Loucy (cell line): ENCODE measurements at regions not wholly inside any gene's neighbourhood (a gene's known extent, or its start where the extent isn't known, plus 50 kb on each side); places are given as distances from the start of the nearest gene placed in this dataset.

Experiments used
- H2AFZ ChIP-seq: fragments of 200-600 bp; sonication (generic); 2 replicates; pipeline ENCODE4 v1.6.0; 2016; ENCODE audit warnings: antibody characterized with exemption, mild to moderate bottlenecking, low read length, moderate library complexity
- H3F3A ChIP-seq: fragments of 200-600 bp; 2 replicates; pipeline ENCODE4 v1.6.0; 2016; ENCODE audit warnings: antibody characterized with exemption, low read depth, mild to moderate bottlenecking
- H3K27me3 ChIP-seq: fragments of 200-600 bp; sonication (generic); 2 replicates; pipeline ENCODE4 v1.6.1; 2014; ENCODE audit warnings: low read length, mild to moderate bottlenecking; ENCODE audit not compliant: insufficient read depth, poor library complexity, severe bottlenecking
- H3K36me3 ChIP-seq: fragments of 200-600 bp; sonication (generic); 2 replicates; pipeline ENCODE4 v1.6.1; 2016; ENCODE audit warnings: low read length; ENCODE audit not compliant: insufficient read depth
- H3K4me1 ChIP-seq: fragments of 200-600 bp; sonication (generic); 2 replicates; pipeline ENCODE4 v1.5.1; 2014; ENCODE audit warnings: low read length, mild to moderate bottlenecking; ENCODE audit not compliant: insufficient read depth, poor library complexity, severe bottlenecking
- H3K4me2 ChIP-seq: fragments of 200-600 bp; sonication (generic); 2 replicates; pipeline ENCODE4 v1.6.0; 2014; ENCODE audit warnings: antibody characterized with exemption, low read length, low read depth, mild to moderate bottlenecking; ENCODE audit not compliant: poor library complexity, severe bottlenecking
- H3K4me3 ChIP-seq: fragments of 200-600 bp; sonication (generic); 2 replicates; pipeline ENCODE4 v1.5.1; 2014; ENCODE audit warnings: low read length, mild to moderate bottlenecking, mixed read lengths; ENCODE audit not compliant: poor library complexity, severe bottlenecking
- H3K79me2 ChIP-seq: fragments of 200-600 bp; sonication (generic); 2 replicates; pipeline ENCODE4 v1.6.1; 2014; ENCODE audit warnings: low read length; ENCODE audit not compliant: insufficient read depth
- H3K9ac ChIP-seq: fragments of 200-600 bp; sonication (generic); 2 replicates; pipeline ENCODE4 v1.6.0; 2014; ENCODE audit warnings: mild to moderate bottlenecking, low read depth, low read length, moderate library complexity; ENCODE audit not compliant: poor library complexity, severe bottlenecking
- H3K9me2 ChIP-seq: fragments of 200-600 bp; sonication (generic); replicated peaks from 2 replicates; pipeline ENCODE4 v1.6.1; 2016; ENCODE audit warnings: low read depth, low read length, mixed read lengths
- H3K9me3 ChIP-seq: fragments of 200-600 bp; sonication (generic); 2 replicates; pipeline ENCODE4 v1.6.1; 2014; ENCODE audit warnings: mild to moderate bottlenecking, antibody characterized with exemption, low read length, low read depth; ENCODE audit not compliant: insufficient read depth
- H4K20me1 ChIP-seq: fragments of 200-600 bp; sonication (generic); 2 replicates; pipeline ENCODE4 v1.6.0; 2014; ENCODE audit warnings: antibody characterized with exemption, low read length, mild to moderate bottlenecking; ENCODE audit not compliant: insufficient read depth, poor library complexity, severe bottlenecking
- EZH2phosphoT487 ChIP-seq: fragments of 200-600 bp; IDR thresholded peaks from 2 replicates; pipeline ENCODE4 v1.6.1; 2018; ENCODE audit warnings: antibody characterized with exemption, mild to moderate bottlenecking, moderate library complexity, borderline replicate concordance
- TF ChIP-seq, protein P1 (sequence below): fragments of 200-600 bp; sonication (generic); conservative IDR thresholded peaks from 2 replicates; pipeline ENCODE4 v1.5.1; 2014; ENCODE audit warnings: mild to moderate bottlenecking, antibody characterized with exemption, low read length

DNA sequence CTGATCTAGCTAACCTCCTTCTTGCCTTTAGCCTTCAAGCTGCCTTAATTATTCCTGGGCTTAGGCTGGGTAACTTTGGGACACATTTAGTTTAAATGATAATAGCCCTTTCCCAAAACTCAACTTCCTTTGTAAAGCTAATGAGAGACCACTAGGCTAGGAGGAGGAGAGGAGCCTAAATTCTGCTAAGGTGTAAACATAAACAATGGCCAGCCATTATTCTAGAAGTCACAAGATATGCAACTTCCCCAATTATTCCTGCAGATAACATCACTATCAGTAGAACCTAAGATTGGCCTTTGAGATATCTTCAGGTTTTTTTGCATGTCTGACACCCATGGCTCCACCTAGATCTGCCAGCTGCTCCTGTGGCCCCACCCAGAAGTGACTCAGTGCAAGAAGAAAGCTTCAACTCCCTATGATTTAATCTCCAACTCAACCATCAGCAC is 131.2 kb upstream of the FAM20A start:
- no peaks in the 10 kb centered on the region for H3F3A ChIP-seq
- H4K20me1 ChIP-seq = no peaks in the 10 kb centered on the region
- H3K9ac ChIP-seq = no peak overlapping the region
- H3K4me2 ChIP-seq = no peak overlapping the region
- H3K36me3 ChIP-seq = no peaks in the 10 kb centered on the region
- H3K27me3 ChIP-seq = no peaks in the 10 kb centered on the region
- H3K9me3 ChIP-seq = no peaks in the 10 kb centered on the region
- TF ChIP-seq EZH2phosphoT487 = no peak
- TF ChIP-seq, protein P1, sequence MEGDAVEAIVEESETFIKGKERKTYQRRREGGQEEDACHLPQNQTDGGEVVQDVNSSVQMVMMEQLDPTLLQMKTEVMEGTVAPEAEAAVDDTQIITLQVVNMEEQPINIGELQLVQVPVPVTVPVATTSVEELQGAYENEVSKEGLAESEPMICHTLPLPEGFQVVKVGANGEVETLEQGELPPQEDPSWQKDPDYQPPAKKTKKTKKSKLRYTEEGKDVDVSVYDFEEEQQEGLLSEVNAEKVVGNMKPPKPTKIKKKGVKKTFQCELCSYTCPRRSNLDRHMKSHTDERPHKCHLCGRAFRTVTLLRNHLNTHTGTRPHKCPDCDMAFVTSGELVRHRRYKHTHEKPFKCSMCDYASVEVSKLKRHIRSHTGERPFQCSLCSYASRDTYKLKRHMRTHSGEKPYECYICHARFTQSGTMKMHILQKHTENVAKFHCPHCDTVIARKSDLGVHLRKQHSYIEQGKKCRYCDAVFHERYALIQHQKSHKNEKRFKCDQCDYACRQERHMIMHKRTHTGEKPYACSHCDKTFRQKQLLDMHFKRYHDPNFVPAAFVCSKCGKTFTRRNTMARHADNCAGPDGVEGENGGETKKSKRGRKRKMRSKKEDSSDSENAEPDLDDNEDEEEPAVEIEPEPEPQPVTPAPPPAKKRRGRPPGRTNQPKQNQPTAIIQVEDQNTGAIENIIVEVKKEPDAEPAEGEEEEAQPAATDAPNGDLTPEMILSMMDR = no peak
- H3K9me2 ChIP-seq = no peaks in the 10 kb centered on the region
- H2AFZ ChIP-seq = no peak overlapping the region
- no peaks in the 10 kb centered on the region for H3K79me2 ChIP-seq
- no peaks in the 10 kb centered on the region for H3K4me1 ChIP-seq
- H3K4me3 ChIP-seq = no peak overlapping the region

DNA sequence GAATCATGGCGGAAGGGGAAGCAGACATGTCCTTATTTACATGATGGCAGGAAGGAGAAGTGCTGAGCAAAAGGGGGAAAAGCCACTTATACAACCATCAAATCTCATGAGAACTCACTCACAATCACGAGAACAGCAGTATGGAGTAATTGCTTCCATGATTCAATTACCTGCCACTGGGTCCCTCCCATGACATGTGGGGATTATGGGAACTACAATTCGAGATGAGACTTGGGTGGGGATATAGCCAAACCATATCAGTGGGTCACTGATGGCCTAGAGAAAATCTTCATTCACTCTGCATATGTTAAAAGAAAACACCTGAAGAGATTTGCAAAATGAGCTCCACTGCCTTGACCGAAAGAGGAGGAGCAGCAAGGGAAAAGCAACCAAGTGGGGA is 130.3 kb upstream of the FAM20A start:
- H4K20me1 ChIP-seq = no peaks in the 10 kb centered on the region
- no peak overlapping the region for H3K9ac ChIP-seq
- H3K4me1 ChIP-seq = no peaks in the 10 kb centered on the region
- no peak overlapping the region for H3K4me2 ChIP-seq
- H3K9me2 ChIP-seq = no peaks in the 10 kb centered on the region
- TF ChIP-seq EZH2phosphoT487 = no peak
- TF ChIP-seq, protein P1 = no peak
- no peaks in the 10 kb centered on the region for H3K36me3 ChIP-seq
- no peaks in the 10 kb centered on the region for H3K79me2 ChIP-seq
- H3K9me3 ChIP-seq = no peaks in the 10 kb centered on the region
- H2AFZ ChIP-seq = no peak overlapping the region
- no peak overlapping the region for H3K4me3 ChIP-seq
- no peaks in the 10 kb centered on the region for H3F3A ChIP-seq
- no peaks in the 10 kb centered on the region for H3K27me3 ChIP-seq

DNA sequence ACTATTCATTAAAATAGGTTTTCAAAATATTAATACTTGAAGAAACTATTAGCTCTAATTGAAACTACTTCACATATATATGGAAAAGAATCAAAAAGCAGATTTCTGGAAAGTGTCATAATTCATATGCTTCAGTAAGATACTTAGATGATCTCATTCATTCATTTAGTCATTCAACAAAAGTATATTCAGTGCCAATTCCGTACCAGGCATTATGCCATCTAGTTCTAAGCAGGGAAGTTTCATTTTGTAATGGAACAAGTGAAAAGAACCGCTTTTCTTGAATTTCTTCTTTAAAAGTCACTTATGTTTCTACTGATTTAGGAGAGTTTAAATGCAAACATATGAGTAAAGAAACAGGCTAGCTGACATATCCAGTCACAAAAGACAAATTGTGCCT is 118.3 kb upstream of the FAM20A start:
- no peak for TF ChIP-seq EZH2phosphoT487
- TF ChIP-seq, protein P1 = no peak
- no peak overlapping the region for H3K9ac ChIP-seq
- H3K9me3 ChIP-seq = no peaks in the 10 kb centered on the region

More for the DNA sequence above, 118.3 kb upstream of the FAM20A start:
- no peak overlapping the region for H3K4me3 ChIP-seq
- H4K20me1 ChIP-seq = no peaks in the 10 kb centered on the region
- H3K4me1 ChIP-seq = no peaks in the 10 kb centered on the region
- H3K27me3 ChIP-seq = no peaks in the 10 kb centered on the region
- H3F3A ChIP-seq = no peaks in the 10 kb centered on the region
- no peaks in the 10 kb centered on the region for H3K9me2 ChIP-seq
- no peak overlapping the region for H3K4me2 ChIP-seq
- H3K36me3 ChIP-seq = no peaks in the 10 kb centered on the region
- H2AFZ ChIP-seq = no peak overlapping the region
- H3K79me2 ChIP-seq = no peaks in the 10 kb centered on the region
